SH-SY5Y (cell line): ENCODE measurements at regions not wholly inside any gene's neighbourhood (a gene's known extent, or its start where the extent isn't known, plus 50 kb on each side); places are given as distances from the start of the nearest gene placed in this dataset.

ENCODE experiments used
- GATA2 ChIP-seq: IDR thresholded peaks from 2 replicates; pipeline ENCODE4 v1.6.1; 2011; ENCODE audit warnings: mild to moderate bottlenecking, low read depth, low read length
- GATA3 ChIP-seq: IDR thresholded peaks from 2 replicates; pipeline ENCODE4 v1.6.1; 2011; ENCODE audit warnings: low read depth, mild to moderate bottlenecking, low read length, moderate library complexity

DNA sequence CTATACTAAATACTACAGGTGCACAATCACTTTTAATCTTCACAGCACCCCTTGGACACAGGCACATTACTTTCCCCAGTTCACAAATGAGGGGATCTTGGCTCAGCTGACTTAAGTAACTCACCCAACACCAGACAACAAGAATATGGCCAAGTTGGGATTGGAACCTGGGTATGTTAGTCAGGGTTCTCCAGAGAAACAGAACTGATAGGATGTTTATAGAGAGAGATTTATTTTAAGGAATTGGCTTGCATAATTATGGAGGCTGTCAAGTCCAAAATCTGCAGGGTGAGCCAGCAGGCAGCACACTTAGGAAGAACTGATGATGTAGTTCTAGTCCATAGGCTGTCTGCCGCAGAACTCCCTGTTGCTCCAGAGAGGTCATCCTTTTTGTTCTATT lies 312.9 kb downstream of the MAN2A1 start:
- TF ChIP-seq GATA3 (no peak), GATA2 (no peak)
